ENCODE measurements at regions not wholly inside any gene's neighbourhood (a gene's known extent, or its start where the extent isn't known, plus 50 kb on each side); places are given as distances from the start of the nearest gene placed in this dataset.

GRCh38 chr1:108056436-108056990 is 91.5 kb upstream of the VAV3 start:
- Histone ChIP-seq H3K79me2 (ENCODE audit: insufficient read depth, low read length) (no peaks in the 10 kb centered on the region), H3K9me3 (ENCODE audit: insufficient read depth, low read length, severe bottlenecking) (no peaks in the 10 kb centered on the region), H3K27ac (ENCODE audit: low read length) (peak overlapping the region; percentile 78), H3K4me3 (ENCODE audit: low read depth in 1 of 2, low read length in 2 of 2) (no peak overlapping the region), H3K36me3 (ENCODE audit: insufficient read depth, low read length) (no peaks in the 10 kb centered on the region), H4K20me1 (ENCODE audit: insufficient read depth, low read length) (no peaks in the 10 kb centered on the region), H3K9ac (ENCODE audit: low read depth, low read length) (no peak overlapping the region), H3K27me3 (ENCODE audit: insufficient read depth, low read length, poor library complexity) (no peaks in the 10 kb centered on the region), H3K4me1 (ENCODE audit: insufficient read depth, low read length) (peaks cover 42% of the 10 kb centered on the region), H2AFZ (ENCODE audit: low read depth, low read length) (no peak overlapping the region), H3K4me2 (ENCODE audit: insufficient read depth, low read length) (no peak overlapping the region)
- ATAC-seq (ENCODE audit: insufficient read depth, low read depth) (no peak), DNase-seq (no peak)
- TF ChIP-seq EZH2 (IDR thresholded peaks at IDR 0.05; ENCODE audit: borderline replicate concordance, low read depth, low read length, severe bottlenecking) (no peak), CTCF (IDR thresholded peaks at IDR 0.05; ENCODE audit: borderline replicate concordance, extremely low read depth, low read length, poor library complexity, severe bottlenecking) (no peak)

GRCh38 chr1:108055387-108055786 is 90.4 kb upstream of the VAV3 start:
- no peak overlapping the region for H3K9ac ChIP-seq (ENCODE audit: low read depth, low read length)
- no peak overlapping the region for H3K4me2 ChIP-seq (ENCODE audit: insufficient read depth, low read length)
- no peaks in the 10 kb centered on the region for H4K20me1 ChIP-seq (ENCODE audit: insufficient read depth, low read length)
- H3K79me2 ChIP-seq (ENCODE audit: insufficient read depth, low read length) = no peaks in the 10 kb centered on the region
- no peak overlapping the region for H2AFZ ChIP-seq (ENCODE audit: low read depth, low read length)
- no peaks in the 10 kb centered on the region for H3K36me3 ChIP-seq (ENCODE audit: insufficient read depth, low read length)
- ATAC-seq (ENCODE audit: insufficient read depth, low read depth) (no peak), DNase-seq (no peak)
- TF ChIP-seq EZH2 (IDR thresholded peaks at IDR 0.05; ENCODE audit: borderline replicate concordance, low read depth, low read length, severe bottlenecking) (no peak), CTCF (IDR thresholded peaks at IDR 0.05; ENCODE audit: borderline replicate concordance, extremely low read depth, low read length, poor library complexity, severe bottlenecking) (no peak)
- H3K4me3 ChIP-seq (ENCODE audit: low read depth in 1 of 2, low read length in 2 of 2) = no peak overlapping the region
- peaks cover 54% of the 10 kb centered on the region for H3K4me1 ChIP-seq (ENCODE audit: insufficient read depth, low read length)
- no peak overlapping the region for H3K27ac ChIP-seq (ENCODE audit: low read length)
- H3K9me3 ChIP-seq (ENCODE audit: insufficient read depth, low read length, severe bottlenecking) = no peaks in the 10 kb centered on the region
- H3K27me3 ChIP-seq (ENCODE audit: insufficient read depth, low read length, poor library complexity) = no peaks in the 10 kb centered on the region

DNA sequence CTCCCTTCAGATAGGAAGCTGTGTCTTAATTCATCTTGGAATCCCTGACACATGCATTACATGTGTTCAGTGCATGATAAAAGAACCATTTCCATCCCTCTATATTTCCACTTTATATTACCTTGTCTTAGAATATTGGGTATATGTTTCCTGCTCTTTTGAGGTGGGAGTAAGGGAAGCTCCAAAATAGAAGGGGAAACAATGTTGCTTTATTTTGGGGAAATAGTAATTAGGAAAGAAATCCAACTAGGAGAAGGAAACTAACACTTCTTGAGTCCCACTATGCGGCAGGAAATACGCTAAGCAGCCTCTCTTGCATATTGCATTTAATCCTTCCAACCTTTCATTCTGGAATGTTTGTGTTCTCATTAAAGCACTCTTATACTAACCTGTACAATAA is 89.4 kb upstream of the VAV3 start:
- Histone ChIP-seq H3K36me3 (ENCODE audit: insufficient read depth, low read length) (no peaks in the 10 kb centered on the region), H2AFZ (ENCODE audit: low read depth, low read length) (no peak overlapping the region), H3K27me3 (ENCODE audit: insufficient read depth, low read length, poor library complexity) (no peaks in the 10 kb centered on the region), H3K79me2 (ENCODE audit: insufficient read depth, low read length) (no peaks in the 10 kb centered on the region), H3K4me3 (ENCODE audit: low read depth in 1 of 2, low read length in 2 of 2) (no peak overlapping the region), H3K9ac (ENCODE audit: low read depth, low read length) (no peak overlapping the region), H3K4me1 (ENCODE audit: insufficient read depth, low read length) (peaks cover 64% of the 10 kb centered on the region), H3K9me3 (ENCODE audit: insufficient read depth, low read length, severe bottlenecking) (no peaks in the 10 kb centered on the region), H4K20me1 (ENCODE audit: insufficient read depth, low read length) (no peaks in the 10 kb centered on the region), H3K27ac (ENCODE audit: low read length) (no peak overlapping the region), H3K4me2 (ENCODE audit: insufficient read depth, low read length) (no peak overlapping the region)
- no peak for ATAC-seq (ENCODE audit: insufficient read depth, low read depth)
- TF ChIP-seq CTCF (IDR thresholded peaks at IDR 0.05; ENCODE audit: borderline replicate concordance, extremely low read depth, low read length, poor library complexity, severe bottlenecking) (no peak), EZH2 (IDR thresholded peaks at IDR 0.05; ENCODE audit: borderline replicate concordance, low read depth, low read length, severe bottlenecking) (no peak)
- no peak for DNase-seq

Measured in DND-41 (cell line).